C4-2B (cell line): ENCODE measurements at regions not wholly inside any gene's neighbourhood (a gene's known extent, or its start where the extent isn't known, plus 50 kb on each side); places are given as distances from the start of the nearest gene placed in this dataset.

Experiments
- CTCF ChIP-seq: fragments of 450-650 bp; conservative IDR thresholded peaks from 2 replicates; pipeline ENCODE4 v1.5.1; 2017; ENCODE audit warnings: mild to moderate bottlenecking
- ZFX ChIP-seq: fragments of 450-650 bp; IDR thresholded peaks from 2 replicates; pipeline ENCODE4 v1.6.1; 2017

GRCh38 chr18:54020966-54021365, 203.5 kb downstream of the MBD2 start:
- TF ChIP-seq CTCF (no peak), ZFX (no peak)
